Retinal pigment epithelial cell (primary cell): ENCODE measurements at regions not wholly inside any gene's neighbourhood (a gene's known extent, or its start where the extent isn't known, plus 50 kb on each side); places are given as distances from the start of the nearest gene placed in this dataset.

Experiments used
- DNase-seq: peaks from one replicate; pipeline ENCODE4 v3.0.0-alpha.2; 2010; ENCODE audit warnings: low read depth
- H3K4me3 ChIP-seq: 2 replicates; pipeline ENCODE4 v1.5.1; 2011; ENCODE audit warnings: mild to moderate bottlenecking, low read length, control low read depth, moderate library complexity
- CTCF ChIP-seq: conservative IDR thresholded peaks from 2 replicates; pipeline ENCODE4 v1.5.1; 2011; ENCODE audit warnings: low read depth, low read length, control low read depth, inconsistent platforms

DNA sequence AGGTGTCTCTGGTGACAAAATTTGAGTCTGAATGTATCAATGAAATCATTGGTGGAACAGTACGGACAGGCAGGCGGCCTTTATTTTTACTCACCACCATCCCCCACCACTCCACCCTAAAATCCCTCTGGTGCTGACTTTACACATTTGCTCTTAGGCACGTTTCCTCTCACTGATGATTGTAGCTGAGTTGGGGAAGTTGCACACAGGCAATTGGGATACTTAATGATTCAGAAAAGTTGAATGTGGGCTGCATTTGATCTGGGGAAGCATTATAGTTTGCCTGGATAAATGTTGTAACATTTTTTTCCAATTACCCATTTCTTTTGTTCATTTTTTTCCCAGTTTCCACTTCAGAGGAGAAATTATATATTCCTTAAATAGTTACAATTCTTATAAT, 658.4 kb downstream of the TLR4 start:
- H3K4me3 ChIP-seq = no peak overlapping the region
- peak; percentile 7 for DNase-seq
- no peak for TF ChIP-seq CTCF

- no peak for TF ChIP-seq CTCF
- no peak overlapping the region for H3K4me3 ChIP-seq
These were observed 660.3 kb downstream of the TLR4 start for GRCh38 chr9:118364266-118365106.

GRCh38 chr9:118366228-118366627, 662.0 kb downstream of the TLR4 start:
- H3K4me3 ChIP-seq = no peak overlapping the region
- no peak for TF ChIP-seq CTCF
- DNase-seq = no peak

More at GRCh38 chr9:118364266-118365106, 660.3 kb downstream of the TLR4 start:
- no peak for DNase-seq

DNA sequence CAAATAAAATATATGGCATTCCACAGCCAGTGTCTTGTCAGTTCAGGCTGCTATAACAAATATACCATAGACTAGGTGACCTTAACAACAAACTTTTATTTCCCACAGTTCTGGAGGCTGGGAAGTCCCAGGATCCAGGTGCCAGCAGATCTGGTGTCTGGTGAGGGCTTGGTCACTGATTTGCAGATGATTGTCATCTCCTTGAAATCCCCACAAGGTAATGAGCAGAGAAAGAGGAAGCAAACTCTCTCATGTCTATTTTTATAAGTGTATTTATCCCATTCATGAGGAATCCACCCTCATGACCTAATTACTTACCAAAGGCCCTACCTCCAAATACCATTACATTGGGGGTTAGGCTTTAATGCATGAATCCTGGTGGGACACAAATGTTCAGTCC, 663.2 kb downstream of the TLR4 start:
- TF ChIP-seq CTCF = no peak
- DNase-seq = no peak
- H3K4me3 ChIP-seq = no peak overlapping the region

DNA sequence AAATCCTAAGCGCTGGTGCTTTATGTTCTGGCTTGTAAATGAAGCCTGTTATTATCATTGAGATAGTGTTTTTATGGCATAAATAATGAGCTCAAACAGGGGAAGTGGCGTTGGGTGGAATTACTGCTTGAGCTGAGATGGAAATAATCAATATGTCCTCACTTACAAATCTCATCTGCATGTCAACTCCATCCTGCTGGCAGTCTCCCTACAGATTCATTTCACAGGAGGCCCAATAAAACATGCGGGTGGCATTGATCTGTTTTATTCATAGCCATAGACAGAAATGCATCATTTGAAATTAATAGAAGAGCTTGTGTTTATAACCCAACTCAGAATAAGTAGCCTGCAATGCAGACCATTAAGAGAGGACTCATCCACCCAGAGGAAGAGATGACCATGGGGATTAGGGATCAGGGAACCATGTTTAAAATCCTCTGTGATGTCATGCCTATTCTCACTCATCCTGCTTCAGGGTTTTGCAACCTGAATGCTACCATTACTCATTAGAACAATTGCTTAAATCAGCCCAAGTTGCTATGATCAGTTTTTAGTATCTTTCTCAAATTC, 680.4 kb downstream of the TLR4 start:
- DNase-seq = no peak
- no peak for TF ChIP-seq CTCF

DNA sequence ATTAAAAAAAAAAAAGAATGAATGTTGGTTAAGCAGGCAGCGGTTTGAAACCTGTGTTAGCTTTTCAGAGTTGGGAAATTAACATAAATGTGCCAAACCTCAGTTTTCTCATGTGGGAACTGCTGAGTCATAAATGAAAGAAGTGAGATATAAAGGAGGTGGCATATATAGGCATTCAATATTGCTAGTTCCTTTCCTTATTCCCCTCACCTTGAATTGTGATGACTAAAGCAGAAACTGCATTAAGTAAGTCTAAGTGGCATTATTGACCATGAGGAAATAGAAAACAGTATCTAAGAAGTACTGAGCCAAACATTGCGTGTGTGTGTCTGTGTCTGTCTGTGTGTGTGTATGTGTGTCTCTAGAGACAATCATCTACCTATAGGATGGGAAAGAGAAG, 691.2 kb downstream of the TLR4 start:
- no peak for TF ChIP-seq CTCF
- no peak overlapping the region for H3K4me3 ChIP-seq
- DNase-seq = peak; percentile 2

More for the DNA sequence above, 680.4 kb downstream of the TLR4 start:
- no peak overlapping the region for H3K4me3 ChIP-seq

DNA sequence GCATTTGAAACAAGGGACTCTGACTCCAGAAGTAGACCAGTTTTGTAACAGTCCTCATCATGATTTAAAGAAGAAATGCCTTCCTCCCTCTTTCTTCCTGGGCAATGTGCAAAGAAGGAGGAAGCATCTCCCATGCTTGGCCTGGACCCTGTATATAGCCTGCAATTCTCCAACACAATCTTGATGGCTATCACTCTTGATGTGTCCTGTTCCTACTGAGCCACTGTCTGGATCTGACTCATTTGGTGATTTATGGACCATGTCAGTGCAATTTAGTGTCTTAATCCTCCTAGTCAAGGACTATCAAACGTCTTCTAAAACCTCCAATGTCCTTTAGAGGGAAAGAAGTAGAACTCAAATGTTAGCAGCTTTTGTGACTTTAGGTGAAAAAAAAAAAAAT, 697.3 kb downstream of the TLR4 start:
- H3K4me3 ChIP-seq = no peak overlapping the region
- DNase-seq = no peak
- TF ChIP-seq CTCF = no peak
